Parathyroid adenoma (tissue), 2 donors: ENCODE measurements at regions not wholly inside any gene's neighbourhood (a gene's known extent, or its start where the extent isn't known, plus 50 kb on each side); places are given as distances from the start of the nearest gene placed in this dataset.

ENCODE experiments used
- H2AFZ ChIP-seq: fragments of 300-600 bp; sonication (generic); one replicate; pipeline ENCODE4 v1.7.0; 2017; ENCODE audit warnings: antibody characterized with exemption, mild to moderate bottlenecking
- H3K27ac ChIP-seq: fragments of 300-600 bp; sonication (generic); one replicate; pipeline ENCODE4 v1.7.0; 2017
- H3K27me3 ChIP-seq: fragments of 300-600 bp; sonication (generic); one replicate; pipeline ENCODE4 v1.7.0; 2017; ENCODE audit warnings: low read length; ENCODE audit not compliant: control insufficient read depth, insufficient read depth
- H3K36me3 ChIP-seq: fragments of 300-600 bp; sonication (generic); one replicate; pipeline ENCODE4 v1.7.0; 2017; ENCODE audit warnings: low read length; ENCODE audit not compliant: control insufficient read depth, insufficient read depth
- H3K4me1 ChIP-seq: fragments of 300-600 bp; sonication (generic); one replicate; pipeline ENCODE4 v1.7.0; 2017; ENCODE audit warnings: control low read depth
- H3K4me2 ChIP-seq: fragments of 300-600 bp; sonication (generic); one replicate; pipeline ENCODE4 v1.7.0; 2017; ENCODE audit warnings: low read length
- H3K4me3 ChIP-seq: fragments of 300-600 bp; sonication (generic); one replicate; pipeline ENCODE4 v1.7.0; 2017; ENCODE audit warnings: low read depth, low read length
- H3K79me2 ChIP-seq: fragments of 300-600 bp; sonication (generic); one replicate; pipeline ENCODE4 v1.7.0; 2017; ENCODE audit warnings: control low read depth
- H3K9ac ChIP-seq: fragments of 300-600 bp; sonication (generic); one replicate; pipeline ENCODE4 v1.7.0; 2017; ENCODE audit warnings: mild to moderate bottlenecking
- H3K9me3 ChIP-seq: fragments of 300-600 bp; sonication (generic); one replicate; pipeline ENCODE4 v1.7.0; 2017; ENCODE audit warnings: low read length; ENCODE audit not compliant: control insufficient read depth
- CTCF ChIP-seq: fragments of 300-600 bp; sonication (generic); IDR thresholded peaks from one replicate; pipeline ENCODE4 v1.7.0; 2017; ENCODE audit warnings: antibody characterized with exemption, mild to moderate bottlenecking
- donor health status: primary hyperparathyroidism.

DNA sequence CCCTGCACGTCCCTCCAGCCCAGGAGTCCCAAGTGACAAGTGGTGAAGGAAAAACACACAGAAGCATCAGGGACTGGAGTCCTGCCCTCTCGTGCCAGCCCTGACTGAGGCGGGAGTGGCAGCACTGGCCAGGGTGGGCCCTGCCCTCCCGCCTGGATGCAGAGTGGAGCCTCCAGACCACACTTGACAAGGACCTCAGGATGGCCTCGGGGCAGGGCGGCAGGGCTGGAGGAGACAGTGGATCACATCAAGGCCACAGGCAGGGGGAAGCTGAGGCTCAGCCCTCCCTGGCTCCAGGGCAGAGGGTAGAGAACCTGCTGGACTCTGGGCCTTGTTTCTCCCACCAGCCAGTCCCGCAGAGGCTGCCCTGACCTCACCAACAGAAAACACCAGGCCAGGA lies 128.8 kb upstream of the CDH4 start:
- Histone ChIP-seq H3K36me3 (no peaks in the 10 kb centered on the region), H3K9ac (no peak overlapping the region), H3K27me3 (no peaks in the 10 kb centered on the region), H3K4me1 (no peaks in the 10 kb centered on the region), H2AFZ (no peak overlapping the region), H3K9me3 (no peaks in the 10 kb centered on the region), H3K27ac (no peak overlapping the region), H3K4me3 (no peak overlapping the region), H3K4me2 (no peak overlapping the region), H3K79me2 (no peaks in the 10 kb centered on the region)
- TF ChIP-seq CTCF, result no peak

DNA sequence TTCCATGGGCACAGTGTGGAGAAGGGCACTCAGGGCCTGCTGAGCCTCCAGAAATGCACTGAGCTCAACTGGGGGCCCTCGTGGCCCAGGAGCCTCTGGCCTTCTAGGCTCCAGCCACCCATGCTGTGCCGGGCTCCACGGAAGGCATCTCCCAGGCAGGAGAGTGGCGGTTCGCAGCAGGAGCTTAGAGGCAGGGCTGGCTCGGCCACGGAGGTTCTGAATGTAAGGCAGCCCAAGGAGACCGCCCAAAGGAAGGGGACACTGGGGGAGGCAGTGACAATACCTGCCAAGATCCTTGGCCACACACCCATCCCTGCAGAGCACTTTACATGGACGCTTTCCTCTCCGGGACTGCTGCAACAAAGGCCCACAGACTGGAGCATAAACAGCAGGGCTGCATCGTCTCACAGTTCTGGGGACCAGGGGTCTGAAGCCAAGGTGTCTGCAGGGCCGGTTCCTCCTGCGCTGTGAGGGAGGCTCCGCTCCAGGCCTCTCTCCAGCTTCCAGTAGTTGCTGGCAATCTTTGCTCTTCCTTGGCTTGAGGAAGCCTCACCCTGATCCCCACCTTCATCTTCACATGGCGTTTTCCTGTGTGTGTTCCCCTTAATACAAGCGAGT lies 128.2 kb upstream of the CDH4 start:
- Histone ChIP-seq H3K4me2 (no peak overlapping the region), H3K9me3 (no peaks in the 10 kb centered on the region), H3K4me1 (no peaks in the 10 kb centered on the region), H3K36me3 (no peaks in the 10 kb centered on the region), H3K4me3 (no peak overlapping the region), H3K27ac (no peak overlapping the region), H2AFZ (no peak overlapping the region), H3K27me3 (no peaks in the 10 kb centered on the region), H3K79me2 (no peaks in the 10 kb centered on the region), H3K9ac (no peak overlapping the region)
- TF ChIP-seq CTCF, result no peak

- H3K4me3 ChIP-seq, result no peak overlapping the region
- H3K4me1 ChIP-seq, result no peaks in the 10 kb centered on the region
- no peaks in the 10 kb centered on the region for H3K27me3 ChIP-seq
- H3K9me3 ChIP-seq, result no peaks in the 10 kb centered on the region
- H3K9ac ChIP-seq, result no peak overlapping the region
- H3K27ac ChIP-seq, result no peak overlapping the region
- no peak for TF ChIP-seq CTCF
- H3K4me2 ChIP-seq, result no peak overlapping the region
- H2AFZ ChIP-seq, result no peak overlapping the region
- no peaks in the 10 kb centered on the region for H3K36me3 ChIP-seq
- H3K79me2 ChIP-seq, result no peaks in the 10 kb centered on the region
Observed at GRCh38 chr20:61125076-61125475, 127.0 kb upstream of the CDH4 start.

- Histone ChIP-seq H3K36me3 (no peaks in the 10 kb centered on the region), H3K79me2 (no peaks in the 10 kb centered on the region), H2AFZ (no peak overlapping the region), H3K27me3 (no peaks in the 10 kb centered on the region), H3K9ac (no peak overlapping the region), H3K27ac (no peak overlapping the region), H3K4me2 (no peak overlapping the region), H3K4me1 (no peaks in the 10 kb centered on the region), H3K4me3 (no peak overlapping the region), H3K9me3 (no peaks in the 10 kb centered on the region)
- TF ChIP-seq CTCF, result no peak
Observed at GRCh38 chr20:61125546-61126180, 126.4 kb upstream of the CDH4 start.
